ENCODE measurements at regions not wholly inside any gene's neighbourhood (a gene's known extent, or its start where the extent isn't known, plus 50 kb on each side); places are given as distances from the start of the nearest gene placed in this dataset.

DNA sequence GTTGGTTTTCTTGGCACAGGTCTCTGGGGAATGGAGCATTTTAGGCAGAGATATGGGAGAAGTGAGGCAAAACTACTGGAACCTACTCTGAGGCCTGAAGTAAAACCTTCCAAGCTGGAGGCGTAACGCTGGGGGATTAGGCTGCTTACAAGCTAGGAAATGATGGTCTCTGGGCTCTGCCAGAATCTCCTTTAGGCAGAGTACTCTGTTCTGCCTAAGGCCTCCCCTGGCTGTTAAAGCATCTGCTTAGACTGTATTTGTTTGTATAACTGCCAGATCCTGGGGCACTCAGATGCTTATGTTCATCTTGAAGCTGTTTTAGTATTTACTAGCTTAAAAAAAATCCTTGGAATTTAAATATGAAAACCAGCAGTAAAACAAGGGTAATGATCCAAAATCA lies 822.2 kb downstream of the RPA4 start:
- dilution Hi-C loops (cut with MboI; ENCODE audit: extremely low pct_ligation_motif_present, low sequenced_read_pairs) (no loop called here), intact Hi-C loops (cut with micrococcal nuclease) (no loop called here)
- Histone ChIP-seq H3K4me2 (ENCODE audit: insufficient read depth, low read length) (no peak overlapping the region), H3K9ac (replicated peaks; ENCODE audit: extremely low read depth, insufficient read depth, low read length) (no peak overlapping the region), H3K27ac (ENCODE audit: insufficient read depth, low read depth, low read length) (no peak overlapping the region), H3K4me1 (ENCODE audit: control insufficient read depth, extremely low read depth, insufficient read depth, low read length) (no peaks in the 10 kb centered on the region), H3K36me3 (ENCODE audit: control insufficient read depth in 2 of 2, extremely low read depth in 1 of 2, insufficient read depth in 2 of 2, low read length in 2 of 2) (no peaks in the 10 kb centered on the region), H3K79me2 (ENCODE audit: control insufficient read depth, insufficient read depth, low read length) (no peaks in the 10 kb centered on the region), H4K20me1 (replicated peaks; ENCODE audit: control insufficient read depth, extremely low read depth, insufficient read depth, low read length) (no peaks in the 10 kb centered on the region), H3K27me3 (ENCODE audit: control insufficient read depth in 2 of 2, insufficient read depth in 2 of 2, low read length in 2 of 2) (no peaks in the 10 kb centered on the region), H3K9me3 (replicated peaks; ENCODE audit: control insufficient read depth, insufficient read depth, low read length) (no peaks in the 10 kb centered on the region), H2AFZ (ENCODE audit: low read depth, low read length) (no peak overlapping the region), H3K4me3 (replicated peaks in 1 of 3; ENCODE audit: insufficient read depth in 1 of 3, low read depth in 1 of 3, low read length in 3 of 3) (no peak overlapping the region), H3K9me1 (replicated peaks; ENCODE audit: control insufficient read depth, extremely low read depth, insufficient read depth, low read length) (no peaks in the 10 kb centered on the region)
- no peak for TF ChIP-seq FOS (IDR thresholded peaks at IDR 0.05; ENCODE audit: borderline replicate concordance, insufficient read depth, low read length)
- TF ChIP-seq EZH2 (IDR thresholded peaks at IDR 0.05; ENCODE audit: borderline replicate concordance, low read depth, low read length, severe bottlenecking) = no peak
- no peak for TF ChIP-seq POLR2A (IDR thresholded peaks at IDR 0.05; ENCODE audit: low read depth, low read length)
- FAIRE-seq (no peak), DNase-seq (ENCODE audit: low read depth, low spot score) (no peak)
- ChIA-PET CTCF (no interaction called here), POLR2A (no interaction called here)
- no TSS peak for BruUV-seq (replicated peaks)

DNA sequence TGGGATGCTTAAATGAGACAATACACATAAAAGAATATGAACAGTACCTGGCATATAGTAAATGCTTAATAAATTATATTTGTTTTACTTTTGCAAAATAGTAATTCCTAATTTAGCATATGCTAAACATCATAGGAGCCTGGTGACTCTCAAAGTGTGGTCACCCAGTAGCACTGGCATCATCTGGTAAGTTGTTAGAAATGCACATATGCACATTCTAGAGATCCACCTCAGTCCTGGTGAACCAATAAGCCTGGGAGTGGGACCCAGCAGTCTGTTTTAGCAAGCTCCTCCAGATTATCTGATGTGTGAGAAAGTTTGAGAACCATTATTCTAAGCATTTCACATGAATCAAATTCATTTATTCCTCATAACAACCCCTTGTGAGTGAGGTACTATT lies 830.4 kb downstream of the RPA4 start:
- dilution Hi-C loops (cut with MboI; ENCODE audit: extremely low pct_ligation_motif_present, low sequenced_read_pairs) (no loop called here), intact Hi-C loops (cut with micrococcal nuclease) (no loop called here)
- Histone ChIP-seq H3K9ac (replicated peaks; ENCODE audit: extremely low read depth, insufficient read depth, low read length) (no peak overlapping the region), H3K36me3 (ENCODE audit: control insufficient read depth in 2 of 2, extremely low read depth in 1 of 2, insufficient read depth in 2 of 2, low read length in 2 of 2) (no peaks in the 10 kb centered on the region), H4K20me1 (replicated peaks; ENCODE audit: control insufficient read depth, extremely low read depth, insufficient read depth, low read length) (no peaks in the 10 kb centered on the region), H2AFZ (ENCODE audit: low read depth, low read length) (no peak overlapping the region), H3K27me3 (ENCODE audit: control insufficient read depth in 2 of 2, insufficient read depth in 2 of 2, low read length in 2 of 2) (no peaks in the 10 kb centered on the region), H3K4me1 (ENCODE audit: control insufficient read depth, extremely low read depth, insufficient read depth, low read length) (no peaks in the 10 kb centered on the region), H3K27ac (ENCODE audit: insufficient read depth, low read depth, low read length) (no peak overlapping the region), H3K9me3 (replicated peaks; ENCODE audit: control insufficient read depth, insufficient read depth, low read length) (no peaks in the 10 kb centered on the region), H3K4me3 (replicated peaks in 1 of 3; ENCODE audit: insufficient read depth in 1 of 3, low read depth in 1 of 3, low read length in 3 of 3) (no peak overlapping the region), H3K4me2 (ENCODE audit: insufficient read depth, low read length) (no peak overlapping the region), H3K79me2 (ENCODE audit: control insufficient read depth, insufficient read depth, low read length) (no peaks in the 10 kb centered on the region), H3K9me1 (replicated peaks; ENCODE audit: control insufficient read depth, extremely low read depth, insufficient read depth, low read length) (no peaks in the 10 kb centered on the region)
- no TSS peak for BruUV-seq (replicated peaks)
- FAIRE-seq (no peak), DNase-seq (ENCODE audit: low read depth, low spot score) (no peak)
- ChIA-PET CTCF (interaction anchor here (0.7 kb wide), 1 partner anchor 12 kb away, joined by 3 read pairs; no protein-coding TSS in a partner anchor), POLR2A (no interaction called here)
- TF ChIP-seq POLR2A (IDR thresholded peaks at IDR 0.05; ENCODE audit: low read depth, low read length) (no peak), POLR2AphosphoS5 (IDR thresholded peaks at IDR 0.05; ENCODE audit: insufficient read depth, low read depth, low read length) (no peak), JUN (IDR thresholded peaks at IDR 0.05; ENCODE audit: borderline replicate concordance, insufficient read depth, insufficient read length, low read depth) (no peak), MYC (IDR thresholded peaks at IDR 0.05; ENCODE audit: low read depth, low read length) (no peak), MAX (IDR thresholded peaks at IDR 0.05; ENCODE audit: insufficient read depth, insufficient read length) (no peak), CTCF (IDR thresholded peaks at IDR 0.05; ENCODE audit: extremely low read depth in 1 of 2, insufficient read depth in 1 of 2, low read depth in 1 of 2, low read length in 2 of 2) (no peak), GATA2 (IDR thresholded peaks at IDR 0.05; ENCODE audit: insufficient read depth, insufficient read length, low read depth, low read length) (no peak), EZH2 (IDR thresholded peaks at IDR 0.05; ENCODE audit: borderline replicate concordance, low read depth, low read length, severe bottlenecking) (no peak), FOS (IDR thresholded peaks at IDR 0.05; ENCODE audit: borderline replicate concordance, insufficient read depth, low read length) (no peak)
